HL-60 (cell line): ENCODE measurements at regions not wholly inside any gene's neighbourhood (a gene's known extent, or its start where the extent isn't known, plus 50 kb on each side); places are given as distances from the start of the nearest gene placed in this dataset.

Experiments
- DNase-seq, 2 experiments: peaks; one replicate each; pipeline ENCODE4 v3.0.0-alpha.2; 2010 to 2020; ENCODE audit warnings: low read depth in 1 of 2, low spot score in 1 of 2
- H3K27ac ChIP-seq: fragments of 250-450 bp; sonication (Bioruptor Pico); replicated peaks from 2 replicates; pipeline ENCODE4 v1.5.1; 2020; ENCODE audit warnings: mild to moderate bottlenecking, moderate library complexity
- H3K27me3 ChIP-seq: fragments of 250-450 bp; sonication (Bioruptor Pico); 2 replicates; pipeline ENCODE4 v1.5.1; 2021; ENCODE audit warnings: mild to moderate bottlenecking, moderate library complexity; ENCODE audit not compliant: insufficient read depth, poor library complexity, severe bottlenecking
- H3K4me3 ChIP-seq: replicated peaks from 2 replicates; pipeline ENCODE4 v1.5.1; 2011; ENCODE audit warnings: mild to moderate bottlenecking, control low read depth, low read length; ENCODE audit not compliant: insufficient read depth
- CTCF ChIP-seq: IDR thresholded peaks from one replicate; pipeline ENCODE4 v1.5.1; 2011; ENCODE audit warnings: low read length, control low read depth, inconsistent platforms; ENCODE audit not compliant: insufficient read depth
- GABPA ChIP-seq: IDR thresholded peaks from 2 replicates; pipeline ENCODE4 v1.6.1; 2012; ENCODE audit warnings: low read depth
- POLR2AphosphoS5 ChIP-seq: IDR thresholded peaks from 2 replicates; pipeline ENCODE4 v1.6.1; 2012; ENCODE audit warnings: low read depth
- REST ChIP-seq: IDR thresholded peaks from 2 replicates; pipeline ENCODE4 v1.6.1; 2012; ENCODE audit warnings: low read depth; ENCODE audit not compliant: insufficient replicate concordance
- SPI1 ChIP-seq: IDR thresholded peaks from 2 replicates; pipeline ENCODE4 v1.6.1; 2012; ENCODE audit warnings: low read depth, mild to moderate bottlenecking, borderline replicate concordance

GRCh38 chr14:48723841-48724495, 862.2 kb downstream of the RPS29 start:
- H3K27me3 ChIP-seq, result no peaks in the 10 kb centered on the region
- no peak overlapping the region for H3K27ac ChIP-seq
- no peak overlapping the region for H3K4me3 ChIP-seq
- no peak for TF ChIP-seq REST
- TF ChIP-seq SPI1, result no peak
- TF ChIP-seq GABPA, result no peak
- TF ChIP-seq POLR2AphosphoS5, result no peak
- DNase-seq, result no peak

- no peak overlapping the region for H3K27ac ChIP-seq
- no peak overlapping the region for H3K4me3 ChIP-seq
- TF ChIP-seq POLR2AphosphoS5, result no peak
- TF ChIP-seq SPI1, result no peak
- TF ChIP-seq CTCF, result no peak
- TF ChIP-seq GABPA, result no peak
- no peak for TF ChIP-seq REST
- no peaks in the 10 kb centered on the region for H3K27me3 ChIP-seq
- no peak for DNase-seq
These were observed 871.8 kb downstream of the RPS29 start for GRCh38 chr14:48714366-48714765.

GRCh38 chr14:48710133-48710532, 876.0 kb downstream of the RPS29 start:
- no peak overlapping the region for H3K4me3 ChIP-seq
- H3K27ac ChIP-seq, result no peak overlapping the region
- no peak for DNase-seq
- no peaks in the 10 kb centered on the region for H3K27me3 ChIP-seq
- no peak for TF ChIP-seq POLR2AphosphoS5
- TF ChIP-seq REST, result no peak
- no peak for TF ChIP-seq CTCF
- TF ChIP-seq SPI1, result no peak
- no peak for TF ChIP-seq GABPA
